Liver (tissue), 8 donors: ENCODE measurements at regions not wholly inside any gene's neighbourhood (a gene's known extent, or its start where the extent isn't known, plus 50 kb on each side); places are given as distances from the start of the nearest gene placed in this dataset.
A peak's percentile ranks its signal among the peaks of the same experiment; 100 is the strongest.

Experiments
- DNase-seq: peaks from one replicate; pipeline ENCODE4 v3.0.0-alpha.2; 2017; ENCODE audit warnings: low spot score
- H3K27ac ChIP-seq, 2 donors: one replicate each; pipeline ENCODE4 v1.7.0; 2013; ENCODE audit warnings: inconsistent platforms in 2 of 2, low read length in 2 of 2, control low read depth in 1 of 2, low read depth in 1 of 2, mild to moderate bottlenecking in 1 of 2
- H3K27me3 ChIP-seq, 4 donors: one replicate each; pipeline versions ENCODE4 v1.6.1 to v1.7.0; 2013; ENCODE audit warnings: low read length in 3 of 4, inconsistent platforms in 1 of 4, mild to moderate bottlenecking in 1 of 4, moderate library complexity in 1 of 4; ENCODE audit not compliant: control insufficient read depth in 4 of 4, insufficient read depth in 4 of 4
- H3K36me3 ChIP-seq, 4 donors: one replicate each; pipeline versions ENCODE4 v1.6.1 to v1.7.0; 2013; ENCODE audit warnings: low read length in 3 of 4, mild to moderate bottlenecking in 3 of 4, low read depth in 1 of 4, moderate library complexity in 1 of 4; ENCODE audit not compliant: control insufficient read depth in 4 of 4, insufficient read depth in 3 of 4
- H3K4me1 ChIP-seq, 4 donors: one replicate each; pipeline versions ENCODE4 v1.6.1 to v1.7.0; 2013; ENCODE audit warnings: low read length in 3 of 4, mild to moderate bottlenecking in 3 of 4, moderate library complexity in 1 of 4; ENCODE audit not compliant: control insufficient read depth in 4 of 4, insufficient read depth in 4 of 4
- H3K4me3 ChIP-seq, 3 donors: one replicate each; pipeline versions ENCODE4 v1.6.1 to v1.7.0; 2013; ENCODE audit warnings: low read length in 3 of 3, control low read depth in 1 of 3, low read depth in 1 of 3, mild to moderate bottlenecking in 1 of 3
- H3K9ac ChIP-seq, 2 donors: one replicate each; pipeline ENCODE4 v1.7.0; 2013; ENCODE audit warnings: low read length in 2 of 2, mild to moderate bottlenecking in 2 of 2, moderate library complexity in 2 of 2, control low read depth in 1 of 2, low read depth in 1 of 2
- H3K9me3 ChIP-seq, 4 donors: one replicate each; pipeline versions ENCODE4 v1.6.1 to v1.7.0; 2013; ENCODE audit warnings: low read length in 3 of 4; ENCODE audit not compliant: control insufficient read depth in 4 of 4
- ATF3 ChIP-seq: IDR thresholded peaks from 2 replicates; pipeline ENCODE4 v1.6.1; 2016; ENCODE audit warnings: antibody characterized with exemption
- CTCF ChIP-seq: fragments of 150-350 bp; IDR thresholded peaks from 2 replicates; pipeline ENCODE4 v1.5.1; 2017; ENCODE audit warnings: improper control_type of control experiment, low read depth, low read length; ENCODE audit not compliant: missing input control
- EGR1 ChIP-seq, 2 donors: IDR thresholded peaks; 2 replicates each; pipeline ENCODE4 v1.6.1; 2016 to 2018; ENCODE audit warnings: antibody characterized with exemption in 2 of 2, low read depth in 2 of 2
- FOXA1 ChIP-seq: IDR thresholded peaks from 2 replicates; pipeline ENCODE4 v1.6.1; 2016; ENCODE audit warnings: antibody characterized with exemption
- FOXA2 ChIP-seq: IDR thresholded peaks from 2 replicates; pipeline ENCODE4 v1.6.1; 2016; ENCODE audit warnings: antibody characterized with exemption
- GABPA ChIP-seq, 2 donors: IDR thresholded peaks in 1 of 2; conservative IDR thresholded peaks in 1 of 2; 2 replicates each; pipeline ENCODE4 v1.6.1; 2016; ENCODE audit warnings: antibody characterized with exemption in 2 of 2, mild to moderate bottlenecking in 1 of 2, moderate library complexity in 1 of 2
- HNF4A ChIP-seq, 2 donors: conservative IDR thresholded peaks; 2 replicates each; pipeline ENCODE4 v1.6.1; 2016; ENCODE audit warnings: antibody characterized with exemption in 2 of 2, mild to moderate bottlenecking in 2 of 2
- HNF4G ChIP-seq: IDR thresholded peaks from 2 replicates; pipeline ENCODE4 v1.6.1; 2016; ENCODE audit warnings: antibody characterized with exemption
- JUND ChIP-seq, 2 donors: IDR thresholded peaks; 2 replicates each; pipeline ENCODE4 v1.6.1; 2016; ENCODE audit warnings: antibody characterized with exemption in 2 of 2
- MAX ChIP-seq: IDR thresholded peaks from 2 replicates; pipeline ENCODE4 v1.6.1; 2016; ENCODE audit warnings: antibody characterized with exemption
- NR2F2 ChIP-seq: IDR thresholded peaks from 2 replicates; pipeline ENCODE4 v1.6.1; 2016; ENCODE audit warnings: antibody characterized with exemption
- RAD21 ChIP-seq, 2 donors: IDR thresholded peaks; 2 replicates each; pipeline ENCODE4 v1.6.1; 2016; ENCODE audit warnings: antibody characterized with exemption in 2 of 2, mild to moderate bottlenecking in 2 of 2
- RXRA ChIP-seq, 2 donors: IDR thresholded peaks; 2 replicates each; pipeline ENCODE4 v1.6.1; 2017 to 2018; ENCODE audit warnings: antibody characterized with exemption in 2 of 2, mild to moderate bottlenecking in 1 of 2
- SP1 ChIP-seq: IDR thresholded peaks from 2 replicates; pipeline ENCODE4 v1.6.1; 2018; ENCODE audit warnings: antibody characterized with exemption, mild to moderate bottlenecking
- TAF1 ChIP-seq: conservative IDR thresholded peaks from 2 replicates; pipeline ENCODE4 v1.6.1; 2016; ENCODE audit warnings: antibody characterized with exemption, mild to moderate bottlenecking
- YY1 ChIP-seq: IDR thresholded peaks from 2 replicates; pipeline ENCODE4 v1.6.1; 2016; ENCODE audit warnings: antibody characterized with exemption, mild to moderate bottlenecking
- WGBS: extraction: QIAGEN DNeasy Blood & Tissue Kit; methylation state at CpG from one replicate; pipeline ENCODE4 v1.1.7; 2013; 5-methylcytosine and 5-hydroxymethylcytosine counted together
- TF ChIP-seq, protein P1 (sequence below): IDR thresholded peaks from 2 replicates; pipeline ENCODE4 v1.6.1; 2016; ENCODE audit warnings: antibody characterized with exemption, mild to moderate bottlenecking
- TF ChIP-seq, protein P2 (sequence below): IDR thresholded peaks from 2 replicates; pipeline ENCODE4 v1.6.1; 2016; ENCODE audit warnings: antibody characterized with exemption
- donor health status: healthy.
- donor health status: healthy.
- donor health status: healthy.
- donor health status: healthy.
- donor health status: healthy.

- H3K9me3 ChIP-seq, result no peaks in the 10 kb centered on the region
- no peak overlapping the region for H3K4me3 ChIP-seq
- no peaks in the 10 kb centered on the region for H3K27me3 ChIP-seq
- no peaks in the 10 kb centered on the region for H3K4me1 ChIP-seq
- DNase-seq, result peak; percentile 8
- H3K27ac ChIP-seq, result no peak overlapping the region
- 73% methylated on average over 9 of the region's 9 CpGs for WGBS
- no peak overlapping the region for H3K9ac ChIP-seq
- TF ChIP-seq, protein P1, sequence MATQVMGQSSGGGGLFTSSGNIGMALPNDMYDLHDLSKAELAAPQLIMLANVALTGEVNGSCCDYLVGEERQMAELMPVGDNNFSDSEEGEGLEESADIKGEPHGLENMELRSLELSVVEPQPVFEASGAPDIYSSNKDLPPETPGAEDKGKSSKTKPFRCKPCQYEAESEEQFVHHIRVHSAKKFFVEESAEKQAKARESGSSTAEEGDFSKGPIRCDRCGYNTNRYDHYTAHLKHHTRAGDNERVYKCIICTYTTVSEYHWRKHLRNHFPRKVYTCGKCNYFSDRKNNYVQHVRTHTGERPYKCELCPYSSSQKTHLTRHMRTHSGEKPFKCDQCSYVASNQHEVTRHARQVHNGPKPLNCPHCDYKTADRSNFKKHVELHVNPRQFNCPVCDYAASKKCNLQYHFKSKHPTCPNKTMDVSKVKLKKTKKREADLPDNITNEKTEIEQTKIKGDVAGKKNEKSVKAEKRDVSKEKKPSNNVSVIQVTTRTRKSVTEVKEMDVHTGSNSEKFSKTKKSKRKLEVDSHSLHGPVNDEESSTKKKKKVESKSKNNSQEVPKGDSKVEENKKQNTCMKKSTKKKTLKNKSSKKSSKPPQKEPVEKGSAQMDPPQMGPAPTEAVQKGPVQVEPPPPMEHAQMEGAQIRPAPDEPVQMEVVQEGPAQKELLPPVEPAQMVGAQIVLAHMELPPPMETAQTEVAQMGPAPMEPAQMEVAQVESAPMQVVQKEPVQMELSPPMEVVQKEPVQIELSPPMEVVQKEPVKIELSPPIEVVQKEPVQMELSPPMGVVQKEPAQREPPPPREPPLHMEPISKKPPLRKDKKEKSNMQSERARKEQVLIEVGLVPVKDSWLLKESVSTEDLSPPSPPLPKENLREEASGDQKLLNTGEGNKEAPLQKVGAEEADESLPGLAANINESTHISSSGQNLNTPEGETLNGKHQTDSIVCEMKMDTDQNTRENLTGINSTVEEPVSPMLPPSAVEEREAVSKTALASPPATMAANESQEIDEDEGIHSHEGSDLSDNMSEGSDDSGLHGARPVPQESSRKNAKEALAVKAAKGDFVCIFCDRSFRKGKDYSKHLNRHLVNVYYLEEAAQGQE, result no peak
- TF ChIP-seq HNF4G (no peak), RXRA (IDR thresholded peaks at IDR 0.05) (no peak), FOXA2 (no peak), MAX (no peak), TAF1 (no peak), ATF3 (no peak), HNF4A (conservative IDR thresholded peaks at IDR 0.05) (no peak), YY1 (no peak), CTCF (no peak), FOXA1 (no peak), JUND (IDR thresholded peaks at IDR 0.05) (no peak), GABPA (IDR thresholded peaks at IDR 0.05 in 1 of 2, conservative IDR thresholded peaks at IDR 0.05 in 1 of 2) (no peak), NR2F2 (no peak), RAD21 (IDR thresholded peaks at IDR 0.05) (no peak), SP1 (no peak), EGR1 (IDR thresholded peaks at IDR 0.05; ENCODE audit: low read depth in 2 of 2) (no peak)
- TF ChIP-seq, protein P2, sequence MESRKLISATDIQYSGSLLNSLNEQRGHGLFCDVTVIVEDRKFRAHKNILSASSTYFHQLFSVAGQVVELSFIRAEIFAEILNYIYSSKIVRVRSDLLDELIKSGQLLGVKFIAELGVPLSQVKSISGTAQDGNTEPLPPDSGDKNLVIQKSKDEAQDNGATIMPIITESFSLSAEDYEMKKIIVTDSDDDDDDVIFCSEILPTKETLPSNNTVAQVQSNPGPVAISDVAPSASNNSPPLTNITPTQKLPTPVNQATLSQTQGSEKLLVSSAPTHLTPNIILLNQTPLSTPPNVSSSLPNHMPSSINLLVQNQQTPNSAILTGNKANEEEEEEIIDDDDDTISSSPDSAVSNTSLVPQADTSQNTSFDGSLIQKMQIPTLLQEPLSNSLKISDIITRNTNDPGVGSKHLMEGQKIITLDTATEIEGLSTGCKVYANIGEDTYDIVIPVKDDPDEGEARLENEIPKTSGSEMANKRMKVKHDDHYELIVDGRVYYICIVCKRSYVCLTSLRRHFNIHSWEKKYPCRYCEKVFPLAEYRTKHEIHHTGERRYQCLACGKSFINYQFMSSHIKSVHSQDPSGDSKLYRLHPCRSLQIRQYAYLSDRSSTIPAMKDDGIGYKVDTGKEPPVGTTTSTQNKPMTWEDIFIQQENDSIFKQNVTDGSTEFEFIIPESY, result no peak
- H3K36me3 ChIP-seq, result no peaks in the 10 kb centered on the region
Measured at GRCh38 chr6:167441715-167442206, 116.9 kb downstream of the TTLL2 start.
